ENCODE measurements at regions not wholly inside any gene's neighbourhood (a gene's known extent, or its start where the extent isn't known, plus 50 kb on each side); places are given as distances from the start of the nearest gene placed in this dataset.

DNA sequence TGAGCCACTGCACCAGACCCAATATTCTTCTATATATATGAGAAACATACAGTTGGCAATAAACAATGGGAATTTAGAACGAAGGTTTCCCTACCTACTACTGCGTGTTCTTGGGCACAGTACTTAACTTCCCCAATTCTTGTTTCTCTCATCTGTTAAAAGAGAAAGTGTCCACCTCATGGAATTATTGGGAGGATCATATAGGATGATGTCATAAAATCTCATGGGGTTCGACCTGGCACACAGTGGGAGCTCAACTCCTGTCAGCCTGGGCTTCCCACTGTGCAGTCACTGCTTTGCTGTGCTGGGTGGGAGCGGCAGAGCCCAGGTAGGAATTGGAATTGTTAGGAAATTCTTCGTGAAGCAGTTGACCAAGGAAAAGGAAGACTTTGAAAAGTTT lies 203.3 kb downstream of the SH3BP4 start:
- no peak for TF ChIP-seq CTCF (IDR thresholded peaks at IDR 0.05; ENCODE audit: low read depth, low read length, missing control alignments)
- no peak overlapping the region for H3K4me3 ChIP-seq (replicated peaks; ENCODE audit: low read depth, low read length)
- no peak for DNase-seq (ENCODE audit: extremely low read depth, low read depth)

DNA sequence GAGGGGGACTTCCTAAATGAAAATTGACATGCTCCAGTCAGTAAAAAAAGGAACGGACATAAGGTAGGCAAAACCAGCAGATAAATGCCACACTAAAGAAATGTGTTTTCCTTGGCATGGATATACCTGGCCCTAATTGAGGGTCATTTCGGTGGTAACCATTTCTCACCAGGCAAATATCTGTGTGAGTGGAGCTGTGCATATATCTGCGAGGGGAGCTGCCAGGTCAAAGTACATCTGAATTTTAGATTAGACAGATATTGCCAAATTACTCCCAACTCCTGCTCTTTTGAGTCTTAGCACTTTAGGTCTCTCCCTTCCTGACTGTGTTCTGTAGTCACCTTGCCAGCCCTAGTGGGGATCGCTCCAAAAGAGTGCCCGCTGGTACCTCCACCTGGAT lies 204.2 kb downstream of the SH3BP4 start:
- DNase-seq (ENCODE audit: extremely low read depth, low read depth) = no peak
- H3K4me3 ChIP-seq (replicated peaks; ENCODE audit: low read depth, low read length) = no peak overlapping the region
- TF ChIP-seq CTCF (IDR thresholded peaks at IDR 0.05; ENCODE audit: low read depth, low read length, missing control alignments) = no peak

- H3K4me3 ChIP-seq (replicated peaks; ENCODE audit: low read depth, low read length) = no peak overlapping the region
Measured at GRCh38 chr2:235157746-235158482, 206.1 kb downstream of the SH3BP4 start.

GRCh38 chr2:235160281-235160810 lies 208.5 kb downstream of the SH3BP4 start:
- no peak for TF ChIP-seq CTCF (IDR thresholded peaks at IDR 0.05; ENCODE audit: low read depth, low read length, missing control alignments)
- no peak for DNase-seq (ENCODE audit: extremely low read depth, low read depth)
- no peak overlapping the region for H3K4me3 ChIP-seq (replicated peaks; ENCODE audit: low read depth, low read length)

More at GRCh38 chr2:235157746-235158482, 206.1 kb downstream of the SH3BP4 start:
- no peak for TF ChIP-seq CTCF (IDR thresholded peaks at IDR 0.05; ENCODE audit: low read depth, low read length, missing control alignments)
- no peak for DNase-seq (ENCODE audit: extremely low read depth, low read depth)

DNA sequence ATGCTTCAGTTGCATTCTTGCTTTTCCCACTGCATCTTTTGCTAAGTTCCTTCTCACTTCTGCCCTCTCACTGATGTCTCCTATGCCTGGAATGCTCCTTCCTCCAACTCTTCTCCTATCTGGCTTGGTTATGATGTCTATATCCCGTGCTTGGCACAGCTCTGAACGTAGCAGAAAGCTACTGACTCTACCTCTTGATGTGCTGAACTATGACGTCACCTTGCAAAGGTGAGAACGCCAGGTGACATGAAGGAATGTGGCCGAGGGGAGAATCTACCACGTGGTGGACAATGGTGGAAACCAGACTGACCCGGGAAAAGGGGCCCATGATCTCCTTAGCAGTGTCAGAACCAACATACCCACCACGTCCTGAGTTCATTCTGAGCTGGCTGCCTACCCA lies 209.7 kb downstream of the SH3BP4 start:
- TF ChIP-seq CTCF (IDR thresholded peaks at IDR 0.05; ENCODE audit: low read depth, low read length, missing control alignments) = no peak
- no peak for DNase-seq (ENCODE audit: extremely low read depth, low read depth)
- no peak overlapping the region for H3K4me3 ChIP-seq (replicated peaks; ENCODE audit: low read depth, low read length)

- TF ChIP-seq CTCF (IDR thresholded peaks at IDR 0.05; ENCODE audit: low read depth, low read length, missing control alignments) = no peak
- no peak overlapping the region for H3K4me3 ChIP-seq (replicated peaks; ENCODE audit: low read depth, low read length)
- DNase-seq (ENCODE audit: extremely low read depth, low read depth) = no peak
Measured at GRCh38 chr2:235162082-235162836, 210.4 kb downstream of the SH3BP4 start.

All from HFF-Myc (cell line).